ENCODE measurements at regions not wholly inside any gene's neighbourhood (a gene's known extent, or its start where the extent isn't known, plus 50 kb on each side); places are given as distances from the start of the nearest gene placed in this dataset.

GRCh38 chr18:73918816-73919215 is 228.8 kb downstream of the FBXO15 start:
- Histone ChIP-seq H3K27ac (no peak overlapping the region), H3K4me3 (no peak overlapping the region), H3K9me3 (no peaks in the 10 kb centered on the region), H3K36me3 (no peaks in the 10 kb centered on the region), H3K4me1 (no peaks in the 10 kb centered on the region), H3K27me3 (peaks cover 0 to 8% of the 10 kb centered on the region in 2 donors)
- no peak for DNase-seq
- no peak for TF ChIP-seq POLR2A (IDR thresholded peaks at IDR 0.05)
- no peak for TF ChIP-seq CTCF (IDR thresholded peaks at IDR 0.05)
- intact Hi-C loops (cut with DNase I; ENCODE audit: low total_unique reads) = no loop called here

GRCh38 chr18:73917046-73917445 is 230.6 kb downstream of the FBXO15 start:
- Histone ChIP-seq H3K9me3 (no peaks in the 10 kb centered on the region), H3K27ac (no peak overlapping the region), H3K4me1 (no peaks in the 10 kb centered on the region), H3K27me3 (peaks cover 0 to 8% of the 10 kb centered on the region in 2 donors), H3K36me3 (no peaks in the 10 kb centered on the region), H3K4me3 (no peak overlapping the region)
- no peak for DNase-seq
- intact Hi-C loops (cut with DNase I; ENCODE audit: low total_unique reads) = no loop called here
- TF ChIP-seq POLR2A (IDR thresholded peaks at IDR 0.05) (no peak), CTCF (IDR thresholded peaks at IDR 0.05) (no peak)

GRCh38 chr18:73913505-73913904 is 234.1 kb downstream of the FBXO15 start:
- no peak overlapping the region for H3K27ac ChIP-seq
- H3K4me3 ChIP-seq = no peak overlapping the region
- H3K36me3 ChIP-seq = no peaks in the 10 kb centered on the region
- no peaks in the 10 kb centered on the region for H3K4me1 ChIP-seq
- TF ChIP-seq CTCF (IDR thresholded peaks at IDR 0.05) (no peak), POLR2A (IDR thresholded peaks at IDR 0.05) (no peak)
- no peaks in the 10 kb centered on the region for H3K27me3 ChIP-seq
- DNase-seq = no peak
- H3K9me3 ChIP-seq = no peaks in the 10 kb centered on the region
- intact Hi-C loops (cut with DNase I; ENCODE audit: low total_unique reads) = no loop called here

- intact Hi-C loops (cut with DNase I; ENCODE audit: low total_unique reads) = no loop called here
- no peaks in the 10 kb centered on the region for H3K27me3 ChIP-seq
- no peak overlapping the region for H3K27ac ChIP-seq
- no peak for DNase-seq
- H3K4me3 ChIP-seq = no peak overlapping the region
- H3K4me1 ChIP-seq = no peaks in the 10 kb centered on the region
- no peak for TF ChIP-seq CTCF (IDR thresholded peaks at IDR 0.05)
- no peak for TF ChIP-seq POLR2A (IDR thresholded peaks at IDR 0.05)
- no peaks in the 10 kb centered on the region for H3K9me3 ChIP-seq
- no peaks in the 10 kb centered on the region for H3K36me3 ChIP-seq
Observed at GRCh38 chr18:73908323-73908722, 239.3 kb downstream of the FBXO15 start.

- intact Hi-C loops (cut with DNase I; ENCODE audit: low total_unique reads) = no loop called here
- no peak for DNase-seq
- TF ChIP-seq POLR2A (IDR thresholded peaks at IDR 0.05) = no peak
- TF ChIP-seq CTCF (IDR thresholded peaks at IDR 0.05) = no peak
Observed at GRCh38 chr18:73901566-73901965, 246.1 kb downstream of the FBXO15 start.

More at GRCh38 chr18:73901566-73901965, 246.1 kb downstream of the FBXO15 start:
- no peaks in the 10 kb centered on the region for H3K4me1 ChIP-seq
- H3K36me3 ChIP-seq = no peaks in the 10 kb centered on the region
- H3K27ac ChIP-seq = no peak overlapping the region
- H3K27me3 ChIP-seq = no peaks in the 10 kb centered on the region
- H3K4me3 ChIP-seq = no peak overlapping the region
- no peaks in the 10 kb centered on the region for H3K9me3 ChIP-seq
